Erythroblast (primary cell): ENCODE measurements at regions not wholly inside any gene's neighbourhood (a gene's known extent, or its start where the extent isn't known, plus 50 kb on each side); places are given as distances from the start of the nearest gene placed in this dataset.

Source experiments
- GATA1 ChIP-seq: IDR thresholded peaks from 2 replicates; pipeline ENCODE4 v1.6.1; 2011; ENCODE audit warnings: low read depth, mild to moderate bottlenecking, control low read depth, low read length, moderate library complexity
- POLR2A ChIP-seq: IDR thresholded peaks from 2 replicates; pipeline ENCODE4 v1.6.1; 2011; ENCODE audit warnings: mild to moderate bottlenecking, low read length

GRCh38 chr7:73918926-73919693 lies 58.2 kb downstream of the TMEM270 start:
- TF ChIP-seq POLR2A (no peak), GATA1 (no peak)
